HG02973 (cell line): ENCODE measurements at regions not wholly inside any gene's neighbourhood (a gene's known extent, or its start where the extent isn't known, plus 50 kb on each side); places are given as distances from the start of the nearest gene placed in this dataset.
A peak's percentile ranks its signal among the peaks of the same experiment; 100 is the strongest.
"Not testable (repeated sequence)": the region's sequence is repeated elsewhere in the genome, so short reads cannot be mapped to it uniquely, and the experiment has no call there.

Source experiments
- ATAC-seq: cut with Tn5 transposase; IDR thresholded peaks from one replicate; pipeline ENCODE4 v1.9.1; 2021; ENCODE audit warnings: moderate library complexity; ENCODE audit not compliant: unreplicated experiment

DNA sequence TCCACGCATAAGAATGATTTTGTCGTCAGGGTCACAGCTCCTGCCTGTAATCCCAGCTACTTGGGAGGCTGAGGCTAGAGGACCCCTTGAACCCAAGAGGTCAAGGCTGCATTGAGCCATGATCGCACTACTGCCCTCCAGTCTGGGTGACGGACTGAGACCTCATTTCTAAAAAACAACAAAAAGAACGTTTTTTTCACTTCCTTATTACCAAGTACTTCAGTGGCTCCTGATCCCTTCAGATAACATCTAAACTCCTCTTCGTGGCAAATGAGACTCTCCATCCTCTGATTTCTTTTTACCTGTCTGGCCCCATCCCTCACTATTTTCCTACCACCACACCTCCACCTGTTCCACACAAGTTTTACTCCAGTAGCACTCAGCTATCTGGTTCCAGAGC, 105.4 kb upstream of the TLK1 start:
- no peak for ATAC-seq

DNA sequence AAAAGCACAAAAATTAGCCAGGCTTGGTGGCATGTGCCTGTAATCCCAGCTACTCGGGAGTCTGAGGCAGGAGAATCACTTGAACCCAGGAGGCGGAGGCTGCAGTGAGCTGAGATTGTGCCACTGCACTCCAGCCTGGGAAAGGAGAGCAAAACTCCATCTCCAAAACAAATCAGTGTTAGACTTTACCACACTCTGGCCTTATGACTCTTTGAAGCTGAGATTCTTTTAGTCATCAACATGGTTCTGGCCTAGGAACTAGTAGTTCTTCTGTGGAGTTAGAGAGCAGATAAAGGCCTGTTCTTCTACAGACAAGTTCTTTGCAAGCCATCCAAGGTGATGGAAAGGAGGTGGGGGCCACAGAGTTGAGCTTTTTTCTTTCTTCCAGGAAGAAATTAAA, 100.8 kb upstream of the TLK1 start:
- ATAC-seq: not testable (repeated sequence)

DNA sequence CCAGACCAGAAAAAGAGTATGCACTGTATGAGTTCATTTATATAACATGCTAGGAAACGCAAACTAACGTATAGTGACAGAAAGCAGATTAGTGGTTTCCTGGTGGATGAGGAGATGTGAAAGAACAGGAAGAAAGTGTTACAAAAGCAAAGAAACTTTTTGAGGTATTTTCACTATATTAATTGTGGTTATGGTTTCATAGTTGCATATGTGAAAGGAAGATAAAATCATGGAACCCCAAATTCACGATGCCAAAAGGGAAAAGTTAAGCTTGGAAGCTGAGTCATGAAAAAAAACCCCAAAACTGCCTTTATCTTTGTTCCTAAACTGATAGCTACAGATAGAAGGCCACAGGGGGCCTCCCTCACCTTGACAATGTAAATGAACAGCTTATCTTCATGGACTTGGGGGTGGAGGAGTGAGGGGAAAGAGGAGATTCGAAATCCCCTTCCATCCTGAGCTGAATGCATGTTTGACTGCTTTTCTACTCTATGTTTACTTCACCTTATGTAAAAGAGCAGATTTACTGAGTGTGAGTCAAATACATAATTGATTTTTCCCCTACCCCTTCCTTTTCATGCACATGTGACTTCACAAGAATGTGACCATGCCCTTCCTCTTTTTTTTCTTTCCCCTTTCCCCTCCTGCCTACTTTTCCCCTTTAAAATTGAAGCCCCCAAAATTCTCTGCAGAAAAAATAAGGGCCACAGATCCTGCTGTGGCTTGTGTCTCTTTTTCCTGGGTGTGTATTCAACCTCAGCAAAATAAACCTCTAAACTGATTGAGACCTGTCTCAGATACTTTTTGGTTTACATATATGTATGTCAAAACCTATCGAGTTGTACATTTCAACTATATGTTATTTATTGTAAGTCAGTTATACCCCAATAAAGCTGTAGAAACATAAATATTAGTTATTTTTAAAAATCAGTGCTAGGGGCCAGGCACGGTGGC, 100.1 kb upstream of the TLK1 start:
- ATAC-seq: no peak

DNA sequence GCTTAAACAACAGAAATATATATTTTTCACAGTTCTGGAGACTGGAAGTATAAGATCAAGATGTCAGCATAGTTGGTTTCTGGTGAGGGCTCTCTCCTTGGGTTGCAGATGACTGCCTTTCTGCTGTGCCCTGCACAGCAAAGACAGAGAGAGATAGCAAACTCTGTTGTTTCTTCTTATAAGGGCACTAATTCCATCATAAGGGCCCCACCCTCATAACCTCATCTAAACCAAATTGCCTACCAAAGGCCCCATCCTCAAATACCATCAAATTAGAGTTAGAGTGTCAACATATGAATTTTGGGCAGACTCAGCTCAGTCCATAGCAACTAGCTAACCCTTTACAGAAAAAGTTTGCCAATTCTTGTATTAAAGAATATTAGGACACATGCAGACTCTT, 94.0 kb upstream of the TLK1 start:
- no peak for ATAC-seq

DNA sequence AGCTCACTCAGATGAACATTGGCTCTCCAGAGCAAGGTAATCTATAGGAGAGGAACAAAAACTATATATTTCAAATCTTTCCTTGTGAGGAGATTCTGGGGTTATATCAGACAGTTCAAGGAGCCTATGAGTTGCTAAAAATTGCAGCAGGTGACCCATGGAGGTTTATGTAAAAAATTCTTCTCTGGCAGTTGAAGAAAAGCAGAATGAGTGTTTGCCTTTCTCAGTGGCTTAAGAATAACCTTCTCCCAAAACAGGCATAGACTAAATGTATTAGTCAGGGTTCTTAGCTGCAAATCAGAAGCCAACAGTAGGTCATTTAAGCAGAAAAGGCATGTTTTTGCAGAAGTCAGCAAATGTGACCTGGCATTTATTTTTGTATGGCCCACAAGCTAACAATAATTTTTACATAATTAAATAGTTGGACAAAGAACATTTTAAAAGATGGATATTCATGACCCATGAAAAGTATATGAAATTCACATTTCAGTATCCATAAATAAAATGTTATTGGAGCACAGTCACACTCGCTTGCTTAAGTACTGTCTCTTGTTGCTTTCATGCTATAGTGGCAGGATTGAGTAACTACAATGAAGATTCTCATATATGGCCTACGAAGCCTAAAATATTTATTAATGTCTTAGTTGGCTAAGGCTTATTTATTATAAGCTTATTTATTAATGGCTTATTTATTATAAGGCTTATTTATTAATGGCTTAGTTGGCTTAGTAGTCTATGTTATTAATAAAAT, 93.4 kb upstream of the TLK1 start:
- ATAC-seq: no peak

DNA sequence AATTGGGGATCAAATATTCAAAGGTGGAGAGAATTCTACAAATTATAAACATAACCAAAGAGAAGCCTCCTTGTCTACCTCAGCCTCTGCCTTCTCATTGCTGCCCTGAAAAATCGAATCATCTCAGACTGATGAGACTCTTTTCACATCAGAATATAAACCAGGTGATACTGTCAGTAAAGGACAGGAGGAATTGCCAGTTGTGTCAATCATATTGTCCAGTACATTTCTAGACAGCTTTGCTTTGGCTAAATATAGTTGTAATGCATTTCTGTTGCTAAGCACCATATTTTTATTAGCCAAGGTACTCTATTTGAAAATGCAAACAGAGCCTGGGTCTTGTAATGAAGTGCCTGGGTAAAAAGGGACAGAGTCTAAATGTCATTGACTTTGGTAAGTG, 92.6 kb upstream of the TLK1 start:
- ATAC-seq: no peak

DNA sequence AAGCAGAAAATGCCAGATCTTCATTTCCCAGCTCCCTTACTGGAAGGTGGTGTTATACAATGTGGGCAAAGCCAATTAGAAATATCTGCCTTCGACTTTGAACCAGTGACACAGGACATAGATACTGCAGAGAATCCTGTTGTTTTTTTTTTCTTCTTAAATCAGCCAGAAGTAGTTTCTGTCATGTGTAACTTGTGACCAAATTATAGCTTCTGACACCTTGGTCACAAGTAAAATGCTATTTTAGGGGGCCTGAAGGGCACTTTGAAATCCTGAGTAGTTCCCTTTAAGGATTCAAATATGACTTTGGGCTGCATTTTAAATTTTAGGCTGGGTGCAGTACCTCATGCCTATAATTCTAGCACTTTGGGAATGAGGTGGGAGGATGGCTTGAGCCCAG, 89.0 kb upstream of the TLK1 start:
- no peak for ATAC-seq

DNA sequence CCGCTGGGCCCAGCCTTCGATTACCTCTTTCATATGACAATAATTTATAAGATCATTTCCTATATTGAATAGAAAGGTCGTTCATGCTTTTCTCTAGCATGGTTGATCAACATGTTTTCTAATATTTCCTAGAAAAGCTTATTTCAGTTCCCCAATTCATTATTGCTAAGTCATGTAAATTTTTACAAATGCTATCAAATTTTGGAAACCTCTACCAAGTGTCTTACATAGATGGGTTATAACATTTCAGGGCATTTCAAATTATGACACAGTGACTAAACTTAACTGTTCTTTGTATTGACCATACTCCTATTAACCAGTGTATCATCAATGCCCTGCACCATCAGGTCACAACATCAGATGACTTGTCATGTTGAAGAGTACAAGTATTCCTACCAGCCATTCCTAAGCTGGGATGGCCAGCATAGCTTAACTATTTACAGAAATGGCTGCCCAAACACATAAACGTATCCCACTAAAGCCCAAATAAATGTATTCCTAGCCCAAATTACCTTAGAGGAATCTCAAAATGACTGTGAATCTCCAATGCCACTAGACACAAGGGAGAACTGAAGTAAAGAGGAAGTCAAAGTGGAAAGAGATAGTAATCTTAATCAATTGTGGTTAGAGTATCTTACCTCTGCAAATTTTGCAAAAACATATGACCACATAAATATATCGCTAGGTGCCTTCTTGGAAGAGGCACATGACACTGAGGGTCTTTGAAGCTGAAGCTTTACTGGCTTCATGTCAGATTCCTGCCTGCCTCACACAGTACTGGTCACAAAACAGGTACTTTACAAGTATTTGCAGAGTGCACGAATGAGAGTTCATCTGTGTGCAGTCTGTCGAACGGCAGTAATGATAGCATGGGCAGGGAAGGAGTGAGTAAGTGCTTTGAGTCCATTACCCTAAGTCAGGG, 87.3 kb upstream of the TLK1 start:
- ATAC-seq: peak; percentile 61

DNA sequence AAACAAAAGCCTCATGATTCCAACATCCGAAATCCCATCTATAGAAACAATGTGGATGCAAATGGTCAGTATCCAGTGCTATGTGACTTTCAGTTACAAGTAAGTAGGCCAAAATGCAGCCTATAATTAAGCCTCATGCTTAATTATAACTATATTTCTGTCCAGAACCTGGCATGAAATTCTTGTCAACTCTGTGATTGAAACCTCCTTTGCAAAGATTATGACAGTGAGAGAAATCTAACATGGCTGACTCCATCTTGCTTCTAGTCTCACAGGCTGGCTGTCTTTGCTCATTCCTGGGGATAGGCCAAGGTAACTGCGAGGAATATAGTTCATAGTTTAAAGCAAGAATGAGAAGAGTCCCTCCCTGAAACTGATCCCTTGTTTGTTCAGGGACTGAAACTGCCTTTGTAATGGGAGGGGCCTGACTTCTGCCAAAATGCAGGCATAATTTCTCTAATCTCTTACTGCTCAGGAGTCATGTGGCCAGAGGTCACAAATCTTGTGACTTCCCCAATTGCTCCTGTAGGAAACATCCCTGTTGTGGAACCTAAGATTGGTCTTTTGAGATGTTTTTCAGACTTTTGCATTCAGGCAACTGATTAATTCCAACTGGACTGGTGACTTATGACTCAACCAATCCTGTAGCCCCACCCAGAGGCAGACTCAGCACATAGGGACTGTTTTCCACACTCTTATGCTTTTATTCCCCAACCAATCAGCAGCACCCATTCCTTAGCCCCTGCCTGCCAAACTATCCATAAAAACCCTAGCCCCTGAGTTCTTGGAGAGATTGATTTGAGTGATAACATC, 84.5 kb upstream of the TLK1 start:
- no peak for ATAC-seq

DNA sequence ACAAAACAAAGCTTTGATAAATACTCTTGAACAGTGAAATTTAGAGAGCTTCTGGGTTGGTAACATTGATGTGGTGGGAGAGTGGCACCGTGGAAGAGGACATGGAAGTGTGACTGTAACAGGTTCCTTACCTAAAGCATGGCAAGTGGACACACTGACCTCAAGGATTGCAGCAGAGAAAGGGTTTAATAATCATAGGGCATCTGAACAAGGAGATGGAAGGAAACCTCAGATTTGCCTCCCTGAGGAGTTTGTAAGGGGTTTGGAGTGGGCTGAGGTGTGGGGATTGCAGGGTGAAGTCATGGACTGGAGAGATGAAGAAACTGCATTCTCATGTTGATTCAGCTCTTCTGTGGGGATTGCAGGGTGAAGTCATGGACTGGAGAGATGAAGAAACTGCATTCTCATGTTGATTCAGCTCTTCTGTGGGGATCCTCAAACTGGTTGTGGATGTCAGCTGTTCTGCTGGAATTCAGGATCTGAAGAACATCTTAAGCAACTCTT, 83.8 kb upstream of the TLK1 start:
- no peak for ATAC-seq

DNA sequence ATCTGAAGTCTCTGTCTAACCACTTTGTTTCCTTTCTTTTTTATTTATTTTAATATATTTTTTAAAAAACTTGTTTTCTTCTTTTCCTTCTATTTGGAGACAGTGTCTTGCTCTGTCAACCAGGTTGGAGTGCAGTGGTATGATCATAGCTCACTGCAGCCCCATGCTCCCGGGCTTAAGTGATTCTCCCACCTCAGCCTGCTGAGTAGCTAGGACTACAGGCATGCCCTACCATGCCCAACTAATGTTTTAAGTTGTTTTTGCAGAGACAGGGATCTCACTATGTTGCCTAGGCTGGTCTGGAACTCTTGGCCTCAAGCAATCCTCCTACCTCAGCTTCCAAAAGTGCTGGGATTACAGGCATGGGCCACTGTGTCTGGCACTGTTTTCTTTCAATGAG, 81.1 kb upstream of the TLK1 start:
- no peak for ATAC-seq

DNA sequence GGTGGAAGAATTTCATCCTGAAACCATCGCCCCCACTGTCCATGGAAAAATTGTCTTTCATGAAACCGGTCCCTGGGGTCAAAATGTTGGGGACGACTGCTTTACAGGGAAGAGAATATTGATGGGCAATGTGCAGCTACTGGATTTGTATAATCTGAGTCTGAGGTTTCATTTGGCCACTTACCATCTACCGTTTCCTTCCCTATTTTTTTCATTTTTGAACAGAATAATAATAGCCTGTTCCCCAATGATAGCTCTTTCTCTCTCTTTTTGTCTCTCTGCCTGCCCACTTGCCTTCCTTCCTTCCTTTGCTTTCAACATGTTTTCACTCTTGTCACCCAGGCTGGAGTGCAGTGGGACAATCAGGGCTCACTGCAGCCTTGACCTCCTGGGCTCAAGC, 78.3 kb upstream of the TLK1 start:
- no peak for ATAC-seq

DNA sequence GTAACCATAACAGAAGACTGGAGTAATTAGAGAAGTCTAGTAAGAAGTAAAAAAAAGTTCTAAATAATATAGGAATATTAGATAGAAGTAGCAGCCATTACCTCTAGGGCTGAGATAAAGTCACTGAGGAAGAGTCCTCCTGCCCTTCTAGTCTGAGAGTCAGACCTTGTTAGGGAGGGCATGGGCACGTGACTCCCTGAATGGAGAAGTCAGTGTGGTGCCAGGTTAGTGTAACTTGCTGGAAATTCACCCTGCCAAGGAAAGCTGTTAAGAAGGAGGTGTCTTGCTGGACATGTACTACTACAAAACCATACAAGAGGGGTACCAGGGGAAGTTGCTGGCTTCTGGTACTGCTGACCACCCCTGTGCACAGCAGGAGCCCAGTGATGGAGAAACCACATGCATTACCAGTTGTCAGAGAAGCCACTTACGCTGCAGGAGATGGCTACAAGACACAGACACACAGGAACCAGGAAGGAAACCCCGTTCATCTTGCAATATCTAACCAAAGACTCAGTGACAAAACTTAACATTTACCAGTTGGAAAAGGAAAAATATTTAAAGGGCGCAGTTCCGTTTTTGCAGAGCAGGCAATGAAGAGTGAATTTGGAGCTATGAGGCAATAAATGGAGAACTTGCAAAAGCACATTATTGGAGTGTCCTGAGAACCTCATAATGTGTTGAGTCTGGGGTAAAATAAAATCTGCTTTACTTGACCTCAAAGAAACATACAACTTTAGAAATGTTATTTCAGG, 77.2 kb upstream of the TLK1 start:
- ATAC-seq: no peak

DNA sequence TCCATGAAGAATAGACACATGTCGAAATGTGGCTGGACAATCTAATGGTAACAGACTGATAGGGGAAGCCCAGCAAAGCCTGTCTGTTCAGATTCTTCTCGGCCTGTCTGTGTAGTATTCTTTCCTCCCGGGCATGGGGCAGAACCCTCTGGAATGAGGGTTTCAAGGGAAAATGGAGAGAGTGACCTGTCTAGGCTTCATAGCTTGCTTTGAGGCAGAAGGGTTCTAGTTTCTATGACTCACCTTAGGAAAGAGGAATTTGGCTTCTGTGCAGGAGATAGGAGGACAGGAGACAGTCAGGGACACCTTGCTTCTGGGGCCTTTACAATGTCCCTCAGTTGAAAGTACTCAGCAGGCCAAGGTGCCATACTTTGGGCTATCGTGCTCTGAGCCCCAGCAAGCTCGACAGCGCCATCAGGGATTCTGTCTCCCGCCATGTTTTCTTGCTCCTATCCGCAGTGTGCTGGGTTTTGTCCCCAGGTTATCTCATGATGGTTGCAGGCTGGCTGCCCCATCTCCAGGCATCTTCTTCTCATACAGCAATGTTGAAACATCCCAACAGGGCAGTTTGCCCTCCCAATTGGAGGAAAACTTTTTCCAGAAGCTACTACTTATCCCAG, 74.7 kb upstream of the TLK1 start:
- ATAC-seq: no peak

DNA sequence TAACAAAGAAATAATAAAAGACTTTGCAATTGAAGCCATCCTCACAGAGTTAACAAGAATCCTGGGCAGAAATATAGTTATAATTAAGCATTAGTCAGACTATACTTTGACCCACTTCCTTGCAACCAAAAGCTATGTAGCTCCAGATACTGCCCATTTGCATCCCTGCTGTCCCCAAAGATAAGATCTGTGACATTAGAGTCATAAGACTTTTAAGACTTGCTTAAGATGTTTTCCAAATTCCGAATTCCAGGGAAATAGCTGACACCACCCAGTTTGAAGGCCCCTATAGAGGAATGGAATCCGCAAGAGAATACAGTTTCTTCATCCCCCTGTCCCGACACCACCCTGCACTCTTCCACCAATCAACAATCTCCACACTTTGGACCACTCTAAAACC, 69.5 kb upstream of the TLK1 start:
- no peak for ATAC-seq

DNA sequence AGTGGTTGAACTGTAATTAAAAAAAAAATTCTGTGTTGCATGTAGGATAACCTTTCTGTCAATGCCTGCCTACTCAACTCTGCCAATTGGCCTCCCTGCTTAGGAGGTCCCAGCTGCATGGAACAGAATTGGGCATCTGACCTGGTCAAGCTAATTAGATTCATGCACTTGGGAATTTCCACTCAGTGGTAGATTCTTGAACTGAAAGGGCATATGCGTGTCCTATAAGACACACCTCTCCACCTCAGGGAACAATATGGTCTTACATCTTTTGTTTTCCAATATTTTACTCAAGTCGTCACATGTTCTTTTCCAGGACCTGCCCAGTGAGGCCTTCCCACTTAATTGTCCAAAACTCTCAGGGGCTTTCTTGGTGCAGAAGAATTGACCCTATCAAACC, 68.1 kb upstream of the TLK1 start:
- no peak for ATAC-seq

DNA sequence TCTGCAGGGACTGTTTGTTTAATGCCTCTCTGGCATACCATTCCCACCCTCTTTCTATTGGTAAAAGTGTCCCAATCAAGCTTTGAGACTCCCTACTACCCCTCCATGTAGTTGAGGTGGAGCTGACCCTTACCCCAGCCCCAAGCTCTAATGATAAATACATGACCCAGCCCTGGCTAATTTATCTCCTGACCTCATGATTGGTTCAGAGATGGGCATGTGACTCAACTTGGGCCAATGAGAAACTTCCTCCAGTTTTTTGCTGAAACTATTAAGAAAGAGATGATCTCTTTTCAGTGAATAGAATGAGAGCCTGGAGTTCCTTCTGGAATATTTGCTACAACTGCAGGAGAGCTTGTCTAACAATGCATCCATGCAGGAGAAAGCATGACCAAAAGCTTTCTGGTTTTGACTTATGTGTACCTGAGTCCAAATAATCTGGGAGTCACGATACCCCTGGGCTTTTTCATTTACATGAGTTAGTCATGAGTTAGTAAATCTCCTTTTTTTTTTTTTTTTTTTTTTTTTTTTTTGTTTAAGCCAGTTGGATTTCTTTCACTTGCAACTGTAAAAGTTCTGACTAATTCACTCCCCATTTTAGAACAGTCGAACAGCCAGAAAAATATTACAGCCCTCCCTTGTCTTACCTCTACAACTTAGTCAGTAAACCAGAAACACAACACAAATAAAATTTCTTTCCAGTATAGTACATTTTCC, 66.5 kb upstream of the TLK1 start:
- no peak for ATAC-seq

DNA sequence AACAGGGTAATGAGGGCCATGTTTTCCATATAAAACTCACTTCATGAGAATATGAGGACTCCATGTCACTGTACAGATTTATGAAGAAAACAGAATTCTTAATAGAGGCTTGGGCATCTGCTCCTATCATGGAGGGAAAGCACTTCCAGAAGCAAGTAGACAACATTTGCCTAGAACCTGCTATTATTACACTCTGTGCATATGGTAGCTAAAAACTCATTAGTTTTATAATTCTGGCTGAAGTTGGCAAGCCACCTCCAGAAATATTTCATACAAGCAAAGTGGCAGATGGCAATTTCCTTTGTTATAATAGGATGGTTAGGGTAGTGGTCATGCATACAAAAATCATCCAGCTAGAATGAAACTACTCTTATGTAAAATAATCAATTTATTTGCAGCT, 65.8 kb upstream of the TLK1 start:
- no peak for ATAC-seq
